ENCODE measurements at regions not wholly inside any gene's neighbourhood (a gene's known extent, or its start where the extent isn't known, plus 50 kb on each side); places are given as distances from the start of the nearest gene placed in this dataset.
"Not testable (repeated sequence)": the region's sequence is repeated elsewhere in the genome, so short reads cannot be mapped to it uniquely, and the experiment has no call there.

- no peak for DNase-seq
These were observed 366.7 kb downstream of the KCNJ2 start for GRCh38 chr17:70535986-70536385.

DNA sequence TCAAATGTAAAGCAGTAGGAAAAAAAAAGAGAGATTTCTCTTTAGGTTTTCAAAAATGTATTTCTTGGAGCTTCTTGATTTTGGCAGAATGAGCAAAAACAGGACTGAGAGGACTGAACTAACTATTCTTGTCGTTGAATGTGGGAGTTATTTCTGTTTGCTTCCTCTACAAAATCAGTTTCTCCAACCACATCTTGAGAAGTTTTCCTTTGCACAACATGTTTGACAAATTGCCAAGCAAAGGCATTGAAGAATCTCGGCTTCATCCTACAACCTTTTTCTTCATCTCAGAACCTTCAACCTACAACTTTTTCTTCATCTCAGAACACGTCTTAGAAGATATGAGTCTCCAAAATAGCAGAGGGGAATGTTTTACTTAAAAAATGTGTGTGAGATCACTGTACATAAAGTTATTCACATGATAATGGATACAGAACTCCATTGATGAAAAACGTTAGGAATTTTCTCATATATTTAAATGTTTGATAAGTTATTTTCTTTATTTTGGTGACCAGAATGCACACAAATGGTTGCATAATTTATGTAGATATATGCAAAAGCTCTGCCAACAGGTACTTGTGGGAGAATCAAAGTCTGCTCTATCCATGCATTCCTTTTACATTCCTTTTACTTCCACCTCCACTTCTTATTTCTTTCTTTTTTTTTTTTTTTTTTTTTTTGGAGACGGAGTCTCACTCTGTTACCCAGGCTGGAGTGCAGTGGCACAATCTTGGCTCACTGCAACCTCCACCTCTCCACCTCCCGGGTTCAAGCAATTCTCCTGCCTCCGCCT is 370.0 kb downstream of the KCNJ2 start:
- no peak for DNase-seq

DNA sequence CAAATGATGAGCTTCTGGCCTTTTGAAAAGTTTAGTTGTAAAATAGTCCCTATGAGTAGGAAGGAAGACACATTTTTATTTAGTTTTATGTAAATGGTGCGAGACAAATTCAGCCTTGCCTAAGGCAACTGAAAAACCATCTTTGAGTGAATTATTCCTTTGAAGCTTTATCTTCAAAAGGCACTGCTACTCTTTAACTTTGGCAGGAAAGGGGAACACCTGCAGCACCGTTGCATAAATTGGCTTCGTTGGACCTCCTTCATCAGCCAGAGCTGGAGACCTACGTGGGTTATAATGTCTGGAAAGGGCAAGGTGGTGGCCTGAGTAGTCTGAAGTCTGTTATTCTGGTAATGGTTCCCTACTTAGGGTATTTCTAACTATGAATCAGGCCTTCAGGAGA is 373.5 kb downstream of the KCNJ2 start:
- no peak for DNase-seq

DNA sequence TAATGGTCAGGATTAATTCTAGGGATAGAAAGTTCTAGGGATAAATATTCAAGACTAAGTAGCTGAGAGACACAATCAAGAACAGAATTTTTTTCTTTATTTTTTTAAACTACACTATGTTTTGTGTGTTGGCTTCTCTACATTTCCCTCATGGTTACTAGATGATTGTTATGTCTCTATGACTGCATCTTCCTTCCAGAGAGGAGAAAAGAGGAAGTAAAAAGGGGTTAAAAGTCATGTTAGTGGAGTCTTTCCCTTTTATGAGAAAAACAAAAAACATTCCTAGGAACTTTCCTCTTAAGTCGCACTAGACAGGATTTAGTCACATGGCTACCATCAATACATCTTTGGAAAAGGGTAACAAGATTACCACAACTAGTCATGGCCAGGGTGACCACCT is 375.0 kb downstream of the KCNJ2 start:
- no peak for DNase-seq

- DNase-seq: no peak
These were observed 383.1 kb downstream of the KCNJ2 start for GRCh38 chr17:70552230-70552981.

- DNase-seq: no peak
These were observed 383.6 kb downstream of the KCNJ2 start for GRCh38 chr17:70552982-70553334.

- DNase-seq: no peak
These were observed 386.4 kb downstream of the KCNJ2 start for GRCh38 chr17:70555723-70556122.

GRCh38 chr17:70558821-70559220 is 389.5 kb downstream of the KCNJ2 start:
- DNase-seq: no peak

DNA sequence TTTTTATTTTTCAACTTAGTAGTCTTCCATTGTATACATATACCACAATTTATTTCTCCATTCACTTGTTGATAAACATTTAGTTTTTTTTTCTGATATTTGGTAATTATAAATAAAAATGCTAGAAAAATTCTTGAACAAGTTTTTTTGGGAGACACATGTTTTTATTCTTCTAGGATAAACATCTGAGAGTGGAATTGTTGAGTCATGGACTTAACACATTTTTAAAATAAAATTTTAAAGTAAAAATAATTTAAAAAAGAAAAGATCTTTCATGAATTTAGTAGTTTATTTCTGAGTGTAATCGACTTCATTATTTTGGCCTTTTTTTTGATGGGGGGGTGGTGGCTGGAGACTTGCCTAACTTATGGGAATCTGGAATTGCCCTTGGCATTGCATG is 391.1 kb downstream of the KCNJ2 start:
- DNase-seq: no peak

DNA sequence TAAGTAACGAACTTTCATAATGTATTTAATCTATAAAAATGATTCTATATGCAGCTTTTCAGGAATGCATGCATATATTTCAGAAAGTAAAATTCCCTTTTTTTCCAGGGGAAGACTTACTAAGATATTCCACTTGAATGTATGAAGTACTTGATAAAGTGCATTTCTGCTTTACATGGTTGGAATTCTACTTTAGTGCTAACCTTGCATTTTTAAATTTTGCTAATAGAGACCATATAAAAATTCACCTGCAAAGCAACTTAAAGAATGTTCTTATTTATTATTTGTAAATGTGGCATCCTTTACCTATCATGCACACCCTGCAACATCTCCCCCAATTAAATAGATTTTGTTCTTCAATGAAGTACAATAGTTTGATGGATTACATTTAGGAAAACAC is 392.8 kb downstream of the KCNJ2 start:
- DNase-seq: no peak

- no peak for DNase-seq
These were observed 394.0 kb downstream of the KCNJ2 start for GRCh38 chr17:70563281-70563820.

GRCh38 chr17:70564006-70564620 is 394.8 kb downstream of the KCNJ2 start:
- DNase-seq: no peak

GRCh38 chr17:70569128-70569527 is 399.8 kb downstream of the KCNJ2 start:
- DNase-seq: no peak

DNA sequence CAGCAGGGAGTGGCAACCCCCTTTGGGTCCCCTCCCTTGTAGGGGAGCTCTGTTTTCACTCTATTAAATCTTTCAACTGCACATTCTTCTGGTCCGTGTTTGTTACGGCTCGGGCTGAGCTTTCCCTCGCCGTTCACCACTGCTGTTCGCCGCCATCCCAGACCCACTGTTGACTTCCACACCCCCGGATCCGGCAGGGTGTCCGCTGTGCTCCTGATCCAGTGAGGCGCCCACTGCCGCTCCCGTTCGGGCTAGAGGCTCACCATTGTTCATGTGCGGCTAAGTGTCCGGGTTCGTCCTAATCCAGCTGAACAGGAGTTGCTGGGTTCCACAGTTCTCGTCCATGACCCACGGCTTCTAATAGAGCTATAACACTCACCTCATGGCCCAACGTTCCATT is 408.1 kb downstream of the KCNJ2 start:
- no peak for DNase-seq

- DNase-seq: no peak
These were observed 412.1 kb downstream of the KCNJ2 start for GRCh38 chr17:70581459-70581858.

DNA sequence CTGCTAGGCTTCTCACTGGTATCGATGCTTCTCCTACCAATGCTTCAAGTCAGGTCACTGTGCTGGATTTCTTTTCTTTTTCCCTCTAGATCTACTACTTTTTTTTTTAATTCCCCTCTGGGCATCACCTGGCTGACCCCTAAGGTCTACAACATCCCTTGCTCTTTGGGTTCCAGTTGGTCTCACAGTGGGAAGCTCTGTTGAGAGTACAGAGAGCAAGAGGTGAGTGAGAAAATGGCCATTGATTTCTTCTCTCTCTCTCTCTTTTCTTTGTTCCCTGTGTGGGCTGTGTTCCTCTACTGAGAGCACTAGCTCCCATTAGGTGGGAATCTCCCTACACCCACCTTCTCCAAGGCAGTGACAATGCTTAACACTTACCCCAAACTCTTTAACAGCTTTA is 413.4 kb downstream of the KCNJ2 start:
- DNase-seq: no peak

DNA sequence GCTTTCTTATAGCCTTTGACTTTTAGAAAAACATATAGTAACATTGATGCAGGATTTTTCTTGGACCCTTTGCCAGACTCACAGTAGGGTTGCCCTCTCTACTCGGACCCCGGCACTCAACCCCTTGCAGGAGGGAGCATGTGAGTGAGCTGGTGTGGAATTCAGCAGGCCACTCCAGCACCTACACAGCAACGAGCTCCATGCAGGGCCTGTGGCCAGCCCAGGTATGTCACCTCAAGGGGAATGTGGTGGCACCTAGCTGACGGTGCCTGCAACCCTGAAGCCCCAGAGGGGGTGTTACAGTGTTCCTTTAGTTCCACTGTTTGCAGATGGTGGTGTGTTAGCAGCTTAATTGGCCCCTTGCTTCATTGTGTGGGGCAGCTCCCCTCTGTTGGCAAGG is 414.9 kb downstream of the KCNJ2 start:
- no peak for DNase-seq

GRCh38 chr17:70588003-70588402 is 418.7 kb downstream of the KCNJ2 start:
- DNase-seq: no peak

DNA sequence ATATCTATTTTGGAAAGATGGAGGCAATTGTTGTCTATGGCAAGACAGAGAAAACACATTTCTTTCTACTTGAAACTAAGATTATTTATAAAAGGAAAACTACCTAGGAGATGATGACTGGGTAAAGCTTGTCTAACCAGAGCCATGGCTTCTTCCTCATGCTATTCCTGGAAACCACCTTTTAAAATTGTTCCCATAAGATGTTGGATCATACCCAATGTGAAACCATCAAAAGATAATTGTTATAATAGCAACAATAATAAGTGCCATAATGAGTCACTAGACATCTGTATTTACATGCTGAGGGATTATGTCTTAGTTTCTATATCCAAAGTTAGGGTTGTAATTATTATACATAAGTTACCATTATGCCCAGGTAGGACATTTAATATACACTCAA is 428.4 kb downstream of the KCNJ2 start:
- DNase-seq: no peak

DNA sequence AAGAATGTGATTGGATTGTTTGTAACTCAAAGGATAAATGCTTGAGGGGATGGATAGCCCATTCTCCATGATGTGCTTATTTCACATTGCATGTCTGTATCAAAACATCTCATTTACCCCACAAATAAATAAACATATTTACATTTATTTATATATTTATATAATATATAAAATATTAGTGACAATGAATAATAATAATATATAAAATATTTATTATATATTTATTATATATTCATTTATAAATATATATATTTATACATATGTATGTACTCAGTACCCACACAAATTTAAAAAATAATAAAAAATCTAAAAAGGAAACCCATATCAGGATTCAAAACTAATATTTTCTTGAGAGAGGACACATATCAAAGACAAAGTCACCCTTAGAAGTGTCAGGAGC is 429.9 kb downstream of the KCNJ2 start:
- no peak for DNase-seq

DNA sequence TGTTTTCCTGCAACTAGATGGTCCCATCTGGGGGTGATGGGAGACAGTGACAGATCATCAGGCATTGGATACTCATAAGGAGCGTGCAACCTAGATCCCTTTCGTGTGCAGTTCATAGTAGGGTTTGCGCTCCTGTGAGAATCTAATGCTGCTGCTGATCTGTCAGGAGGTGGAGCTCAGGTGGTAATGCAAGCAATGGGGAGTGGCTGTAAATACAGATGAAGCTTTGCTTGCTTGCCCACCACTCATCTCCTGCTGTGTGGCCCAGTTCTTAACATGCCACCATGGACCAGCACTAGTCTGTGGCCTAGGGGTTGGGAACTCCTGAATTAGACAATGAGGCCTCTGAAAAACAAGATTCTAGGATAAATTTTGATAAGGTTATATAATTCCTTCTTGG is 430.6 kb downstream of the KCNJ2 start:
- DNase-seq: not testable (repeated sequence)

DNA sequence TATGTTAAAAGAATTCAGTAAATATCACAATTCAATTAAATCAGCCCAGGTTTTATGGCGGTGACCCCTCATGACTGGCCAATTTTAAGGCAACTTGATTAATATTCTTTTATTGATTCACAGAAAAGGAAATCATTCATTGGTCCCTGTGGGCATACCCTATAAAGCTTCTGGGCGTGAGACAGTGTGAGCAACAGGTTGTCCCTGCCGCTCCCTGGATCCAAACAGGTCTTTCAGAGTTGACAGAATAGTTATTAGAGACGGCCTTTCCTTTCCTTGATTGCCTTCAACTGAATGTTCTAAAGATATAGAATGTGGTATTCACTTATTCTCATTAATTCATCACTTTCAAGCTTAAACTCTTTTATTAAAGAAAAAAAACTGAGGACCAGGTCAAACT is 433.9 kb downstream of the KCNJ2 start:
- no peak for DNase-seq

DNA sequence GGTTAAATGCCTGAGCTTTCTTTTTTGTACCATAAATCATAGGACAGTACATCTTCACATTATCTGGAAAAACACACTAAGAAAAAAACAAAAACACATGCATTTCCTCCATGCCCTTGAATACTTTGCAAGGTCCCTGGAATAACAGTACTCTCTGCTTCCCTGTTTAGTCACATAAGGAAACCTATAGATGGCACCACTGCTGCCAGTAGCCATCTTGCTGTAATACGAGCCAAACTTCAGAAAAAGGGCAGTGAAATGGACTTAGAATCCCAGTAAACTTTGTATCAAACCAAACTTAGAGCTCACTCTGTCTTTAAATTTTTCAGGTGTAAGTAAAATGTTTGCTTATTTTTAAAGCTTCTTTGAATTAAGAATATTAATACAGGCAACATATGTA is 435.5 kb downstream of the KCNJ2 start:
- no peak for DNase-seq

DNA sequence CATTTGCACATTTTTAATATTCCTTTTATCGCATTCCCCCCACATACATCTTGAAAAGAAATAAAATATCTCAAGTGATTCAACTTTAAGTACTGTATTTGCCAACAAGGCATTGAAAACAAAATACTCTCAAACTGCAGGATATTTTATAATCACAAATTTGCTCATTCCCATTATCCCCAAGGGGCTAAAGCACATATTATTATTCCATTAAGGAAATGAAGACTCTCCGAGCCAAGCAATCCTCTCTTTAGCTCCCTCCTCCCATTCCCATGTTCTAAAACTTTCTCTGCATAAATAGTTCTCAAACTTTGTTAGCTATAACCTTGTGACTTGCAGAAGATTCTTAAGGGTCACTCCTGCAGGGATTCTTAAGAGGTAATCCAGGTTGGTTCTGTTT is 436.8 kb downstream of the KCNJ2 start:
- DNase-seq: no peak
